Upper lobe of right lung (tissue), 1 donor: ENCODE measurements at regions not wholly inside any gene's neighbourhood (a gene's known extent, or its start where the extent isn't known, plus 50 kb on each side); places are given as distances from the start of the nearest gene placed in this dataset.

Experiments used
- ATAC-seq: fragments of 200-7000 bp; cut with Tn5 transposase; one replicate; pipeline ENCODE4 v1.9.1; 2020; ENCODE audit warnings: mild to moderate bottlenecking, moderate library complexity
- DNase-seq: peaks from one replicate; pipeline ENCODE4 v3.0.0-alpha.2; 2020
- H3K27ac ChIP-seq: fragments of 200-600 bp; one replicate; pipeline ENCODE4 v1.8.0; 2022
- H3K27me3 ChIP-seq: fragments of 200-600 bp; one replicate; pipeline ENCODE4 v1.8.0; 2022; ENCODE audit warnings: mild to moderate bottlenecking
- H3K36me3 ChIP-seq: fragments of 200-600 bp; one replicate; pipeline ENCODE4 v1.8.0; 2022
- H3K4me1 ChIP-seq: fragments of 200-600 bp; one replicate; pipeline ENCODE4 v1.8.0; 2022
- H3K4me3 ChIP-seq: fragments of 200-600 bp; one replicate; pipeline ENCODE4 v1.8.0; 2022; ENCODE audit warnings: mild to moderate bottlenecking
- H3K9me3 ChIP-seq: fragments of 200-600 bp; one replicate; pipeline ENCODE4 v1.8.0; 2022
- CTCF ChIP-seq: fragments of 200-600 bp; IDR thresholded peaks from one replicate; pipeline ENCODE4 v1.8.0; 2022; ENCODE audit warnings: antibody characterized with exemption
- intact Hi-C: fragments of 100-400 bp; cut with DNase I; formaldehyde crosslinking; loops from one replicate; pipeline ENCODE4 v1.11.0; 2022
- donor health status: DM: no; HTN: yes; CAD: no; lungs with severe emphysema.

- DNase-seq (no peak), ATAC-seq (no peak)
- Histone ChIP-seq H3K4me1 (no peaks in the 10 kb centered on the region), H3K36me3 (no peaks in the 10 kb centered on the region), H3K4me3 (no peak overlapping the region), H3K9me3 (peaks cover 6% of the 10 kb centered on the region), H3K27me3 (no peaks in the 10 kb centered on the region), H3K27ac (no peak overlapping the region)
- intact Hi-C loops = no loop called here
- TF ChIP-seq CTCF = no peak
Observed at GRCh38 chr2:16063251-16063850, 123.0 kb downstream of the MYCN start.

- H3K27ac ChIP-seq = no peak overlapping the region
- ATAC-seq (no peak), DNase-seq (no peak)
- no peak for TF ChIP-seq CTCF
- no peaks in the 10 kb centered on the region for H3K4me1 ChIP-seq
- no peaks in the 10 kb centered on the region for H3K27me3 ChIP-seq
- intact Hi-C loops = no loop called here
- H3K9me3 ChIP-seq = peaks cover 6% of the 10 kb centered on the region
- H3K4me3 ChIP-seq = no peak overlapping the region
- no peaks in the 10 kb centered on the region for H3K36me3 ChIP-seq
Observed at GRCh38 chr2:16062471-16063250, 122.3 kb downstream of the MYCN start.

- H3K36me3 ChIP-seq = no peaks in the 10 kb centered on the region
- TF ChIP-seq CTCF = no peak
Observed at GRCh38 chr2:16061441-16062217, 121.3 kb downstream of the MYCN start.

GRCh38 chr2:16060936-16061338 lies 120.6 kb downstream of the MYCN start:
- H3K27me3 ChIP-seq = no peaks in the 10 kb centered on the region
- no peak for DNase-seq
- peaks cover 6% of the 10 kb centered on the region for H3K9me3 ChIP-seq
- intact Hi-C loops = no loop called here
- H3K4me1 ChIP-seq = no peaks in the 10 kb centered on the region
- ATAC-seq = no peak
- no peak for TF ChIP-seq CTCF
- no peak overlapping the region for H3K27ac ChIP-seq
- no peak overlapping the region for H3K4me3 ChIP-seq
- H3K36me3 ChIP-seq = no peaks in the 10 kb centered on the region

More at GRCh38 chr2:16061441-16062217, 121.3 kb downstream of the MYCN start:
- intact Hi-C loops = no loop called here
- H3K27ac ChIP-seq = no peak overlapping the region
- no peak overlapping the region for H3K4me3 ChIP-seq
- no peak for DNase-seq
- peaks cover 6% of the 10 kb centered on the region for H3K9me3 ChIP-seq
- H3K4me1 ChIP-seq = no peaks in the 10 kb centered on the region
- H3K27me3 ChIP-seq = no peaks in the 10 kb centered on the region
- no peak for ATAC-seq

- no peak for ATAC-seq
- no peak overlapping the region for H3K27ac ChIP-seq
- intact Hi-C loops = no loop called here
- no peak overlapping the region for H3K4me3 ChIP-seq
- H3K36me3 ChIP-seq = no peaks in the 10 kb centered on the region
- TF ChIP-seq CTCF = no peak
- H3K4me1 ChIP-seq = no peaks in the 10 kb centered on the region
- no peaks in the 10 kb centered on the region for H3K27me3 ChIP-seq
- DNase-seq = no peak
- H3K9me3 ChIP-seq = peaks cover 6% of the 10 kb centered on the region
Observed at GRCh38 chr2:16060125-16060935, 120.0 kb downstream of the MYCN start.
